ENCODE measurements at regions not wholly inside any gene's neighbourhood (a gene's known extent, or its start where the extent isn't known, plus 50 kb on each side); places are given as distances from the start of the nearest gene placed in this dataset.

- H3K4me3 Mint-ChIP-seq = no peak overlapping the region
- no peaks in the 10 kb centered on the region for H3K4me1 Mint-ChIP-seq
- Histone ChIP-seq H2AFZ (no peak overlapping the region), H3K4me1 (ENCODE audit: insufficient read depth) (no peaks in the 10 kb centered on the region), H3F3A (replicated peaks; ENCODE audit: low read depth) (no peaks in the 10 kb centered on the region), H3K4me3 (no peak overlapping the region), H3K9me2 (ENCODE audit: insufficient read depth) (no peaks in the 10 kb centered on the region), H3K27ac (ENCODE audit: low read depth) (no peak overlapping the region), H3K36me3 (ENCODE audit: insufficient read depth) (no peaks in the 10 kb centered on the region), H3K27me3 (ENCODE audit: insufficient read depth) (no peaks in the 10 kb centered on the region), H4K20me1 (replicated peaks; ENCODE audit: insufficient read depth) (no peaks in the 10 kb centered on the region), H3K4me2 (no peak overlapping the region), H3K79me2 (replicated peaks; ENCODE audit: insufficient read depth) (no peaks in the 10 kb centered on the region)
- no peaks in the 10 kb centered on the region for H3K27me3 Mint-ChIP-seq (ENCODE audit: insufficient read depth, low read depth, poor library complexity)
- H3K27ac Mint-ChIP-seq = no peak overlapping the region
- H3K9me3 Mint-ChIP-seq = peaks cover 3% of the 10 kb centered on the region; the same call in 2 of the 3 replicates
- no peaks in the 10 kb centered on the region; the same call in 2 of the 3 replicates for H3K36me3 Mint-ChIP-seq (ENCODE audit: low read depth)
- ATAC-seq (no peak), DNase-seq (ENCODE audit: low spot score) (no peak)
- TF ChIP-seq ZNF331 (CRISPR knock-in tag; IDR thresholded peaks at IDR 0.05; ENCODE audit: low read depth) (no peak), REST (IDR thresholded peaks at IDR 0.05; ENCODE audit: unreplicated experiment) (no peak), ZNF114 (CRISPR knock-in tag; IDR thresholded peaks at IDR 0.05) (no peak), NANOG (IDR thresholded peaks at IDR 0.05; ENCODE audit: borderline replicate concordance) (no peak), CREB1 (CRISPR knock-in tag; IDR thresholded peaks at IDR 0.05; ENCODE audit: low read depth) (no peak), EZH2 (IDR thresholded peaks at IDR 0.05; ENCODE audit: low read depth, unreplicated experiment) (no peak), JUNB (IDR thresholded peaks at IDR 0.05; ENCODE audit: unreplicated experiment) (no peak), EZH2phosphoT487 (IDR thresholded peaks at IDR 0.05; ENCODE audit: unreplicated experiment) (no peak), STAT1 (IDR thresholded peaks at IDR 0.05; ENCODE audit: unreplicated experiment) (no peak), ZNF462 (CRISPR knock-in tag; IDR thresholded peaks at IDR 0.05) (no peak), ETS1 (IDR thresholded peaks at IDR 0.05) (no peak), CTCF (conservative IDR thresholded peaks at IDR 0.05; ENCODE audit: low read depth in 2 of 2) (no peak), POLR2AphosphoS5 (IDR thresholded peaks at IDR 0.05; ENCODE audit: low read depth) (no peak)
Observed at GRCh38 chr4:96039803-96040436, 200.0 kb downstream of the PDHA2 start.

All from GM23338 (cell line).